Islet precursor cell (in vitro differentiated cells): ENCODE measurements at regions not wholly inside any gene's neighbourhood (a gene's known extent, or its start where the extent isn't known, plus 50 kb on each side); places are given as distances from the start of the nearest gene placed in this dataset.
A peak's percentile ranks its signal among the peaks of the same experiment; 100 is the strongest.
"Not testable (repeated sequence)": the region's sequence is repeated elsewhere in the genome, so short reads cannot be mapped to it uniquely, and the experiment has no call there.

Experiments used
- DNase-seq: peaks from one replicate; pipeline ENCODE4 v3.0.0-alpha.2; 2018

DNA sequence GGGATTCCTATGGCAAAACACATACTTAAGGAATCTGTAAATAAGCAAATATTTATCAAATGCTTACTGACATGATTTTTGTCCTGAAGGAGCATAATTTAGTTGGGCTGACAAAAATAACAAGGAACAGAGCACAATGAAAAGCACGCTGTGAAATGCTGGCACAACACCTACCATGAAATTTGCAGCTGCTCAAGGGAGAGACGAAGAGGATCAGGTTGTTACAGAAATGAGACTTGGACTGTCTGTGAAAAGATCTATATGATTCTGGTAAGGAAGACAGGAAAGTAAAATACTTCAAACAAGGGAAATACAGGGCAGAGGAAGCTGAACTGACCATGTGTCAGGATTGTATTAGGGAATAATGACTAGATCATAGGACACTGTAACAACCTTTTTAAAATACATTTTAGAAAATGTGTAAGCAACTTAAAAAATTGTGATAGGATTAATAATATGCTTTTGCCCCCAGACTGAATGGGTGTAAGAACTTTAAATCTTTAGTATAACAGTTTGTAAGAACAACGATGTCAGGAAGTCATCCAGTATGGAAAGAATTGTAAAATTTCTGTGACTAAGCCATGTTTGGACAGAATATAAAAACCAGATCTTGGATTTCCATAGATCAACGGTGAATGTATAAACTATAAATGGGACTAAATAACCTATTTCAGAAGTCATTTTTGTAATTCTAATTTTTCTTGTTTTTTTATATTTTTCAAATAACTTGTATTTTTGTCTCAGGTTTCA is 1556.0 kb downstream of the EFNB2 start:
- no peak for DNase-seq

DNA sequence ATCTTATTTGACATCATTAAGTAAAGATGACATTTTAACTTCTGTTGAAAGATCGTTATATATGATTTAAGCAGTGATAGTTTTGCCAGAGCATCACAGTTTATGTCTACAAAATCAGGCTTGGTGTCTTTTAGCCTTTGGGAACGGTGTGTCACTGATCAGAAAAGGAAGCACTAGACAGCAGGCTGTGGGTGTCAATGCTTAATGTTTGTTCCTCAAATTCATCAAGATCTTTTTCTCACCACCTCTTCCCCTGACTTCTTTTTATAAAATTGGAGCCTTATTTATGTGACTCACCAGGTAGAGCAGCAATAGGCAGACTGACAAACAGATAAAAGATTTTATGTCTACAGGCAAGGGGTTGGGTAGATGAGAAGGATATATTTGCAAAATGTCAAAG is 1558.5 kb downstream of the EFNB2 start:
- DNase-seq, result no peak

DNA sequence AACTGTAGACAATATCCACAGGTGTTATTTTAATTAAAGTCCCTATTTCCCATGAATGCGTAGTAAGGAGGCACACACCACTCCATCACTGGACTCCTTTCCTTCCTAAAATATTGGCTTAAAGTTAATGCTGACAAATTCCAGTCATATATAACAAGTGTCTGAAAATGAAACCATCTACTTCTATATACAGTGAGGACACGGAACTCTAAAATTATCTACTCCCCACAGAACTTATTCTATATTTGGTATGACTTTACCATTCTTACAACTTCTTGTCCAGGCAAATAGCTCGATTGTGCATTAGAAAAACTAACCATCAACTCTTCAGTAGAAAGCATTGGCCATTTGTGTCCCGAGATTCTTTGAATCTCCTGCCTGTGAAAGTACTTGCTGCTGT is 1560.2 kb downstream of the EFNB2 start:
- DNase-seq, result no peak

DNA sequence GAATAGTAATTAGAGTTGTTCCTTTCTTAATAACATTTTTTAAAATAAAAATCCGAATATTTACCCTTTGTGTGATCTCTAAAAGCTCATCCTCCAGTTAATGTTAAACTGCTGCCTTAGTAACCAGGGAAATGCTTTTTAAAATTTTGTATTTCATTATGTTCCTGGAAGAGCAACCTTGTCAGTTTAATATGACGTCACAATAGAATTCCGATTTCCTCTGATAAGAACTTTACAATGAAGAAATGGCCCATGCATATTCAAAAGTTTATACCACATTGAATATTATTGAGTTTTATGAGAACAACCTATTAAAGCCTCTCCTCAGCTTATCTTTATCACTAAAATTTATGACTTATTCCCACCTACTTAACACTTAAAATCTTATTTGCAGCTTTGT is 1566.6 kb downstream of the EFNB2 start:
- DNase-seq, result no peak

DNA sequence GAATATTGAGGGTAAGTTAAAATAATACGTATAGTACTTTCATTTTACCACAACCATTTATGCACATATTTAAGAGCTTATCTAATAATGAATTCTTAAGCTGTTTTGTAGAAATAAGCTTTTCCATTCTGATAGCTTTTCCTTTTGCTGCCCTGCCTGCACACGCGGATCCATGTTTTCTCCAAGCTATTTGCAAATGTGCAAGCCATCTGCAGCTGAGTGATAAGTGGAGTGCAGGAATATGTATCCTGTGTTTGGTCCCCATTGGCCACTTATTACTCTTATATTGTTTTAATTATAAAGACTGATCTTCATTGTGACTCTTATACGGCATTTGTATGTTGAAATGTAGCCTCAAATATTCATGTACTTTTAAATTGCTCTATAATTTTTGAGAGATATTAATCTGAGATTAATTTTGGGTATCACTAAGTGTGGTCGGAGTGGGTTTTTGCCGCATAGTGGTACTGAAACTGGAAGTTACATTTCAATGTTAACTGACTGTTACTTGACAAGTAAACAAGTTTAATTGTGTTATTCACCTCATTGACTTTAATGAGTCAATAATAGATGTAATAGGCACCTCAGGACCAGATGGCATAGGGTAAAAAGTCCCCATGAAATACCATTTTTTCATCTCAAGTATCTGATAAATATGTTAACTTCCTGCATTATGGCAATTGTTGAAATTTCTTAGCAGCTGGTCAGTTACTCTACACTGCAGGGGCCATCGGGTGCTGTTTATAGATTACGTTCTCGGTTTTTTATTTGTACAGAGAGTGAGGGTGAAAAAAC is 1567.4 kb downstream of the EFNB2 start:
- no peak for DNase-seq

DNA sequence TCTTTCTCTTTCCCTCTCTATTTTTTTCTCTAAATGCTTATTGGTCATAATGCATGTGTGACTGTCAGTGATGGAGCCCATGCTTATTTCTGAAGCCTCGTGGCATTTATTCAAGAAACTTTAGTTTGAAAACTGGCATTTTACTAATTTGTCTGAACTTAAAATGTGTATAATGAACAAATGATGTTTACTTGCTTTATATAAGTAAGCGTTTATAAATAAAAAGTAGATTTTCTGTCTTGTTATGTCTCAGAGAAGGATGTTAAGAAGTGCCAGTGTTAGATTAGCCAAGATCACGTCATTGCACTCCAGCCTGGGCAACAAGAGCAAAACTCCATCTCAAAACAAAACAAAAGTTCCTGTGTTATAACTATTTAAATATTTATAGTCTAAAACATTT is 1568.1 kb downstream of the EFNB2 start:
- no peak for DNase-seq

DNA sequence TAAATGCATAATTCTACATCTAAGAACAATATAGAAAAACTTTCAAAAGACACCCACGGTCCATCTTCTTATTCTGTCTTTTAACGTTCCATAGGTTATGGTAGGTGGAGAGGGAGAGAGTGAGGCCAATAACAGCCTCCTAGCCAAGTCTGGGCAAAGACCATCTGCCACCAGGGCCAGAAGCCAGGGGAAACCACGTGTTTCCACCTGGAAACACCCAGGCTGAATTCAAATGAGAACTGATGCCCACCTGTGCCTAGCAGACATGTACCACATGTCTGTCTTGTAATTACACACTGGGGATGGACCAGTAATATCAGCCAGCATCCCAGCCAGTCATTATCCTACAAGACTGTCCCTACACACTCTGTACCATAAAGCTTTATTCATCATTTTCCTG is 1573.1 kb downstream of the EFNB2 start:
- no peak for DNase-seq

DNA sequence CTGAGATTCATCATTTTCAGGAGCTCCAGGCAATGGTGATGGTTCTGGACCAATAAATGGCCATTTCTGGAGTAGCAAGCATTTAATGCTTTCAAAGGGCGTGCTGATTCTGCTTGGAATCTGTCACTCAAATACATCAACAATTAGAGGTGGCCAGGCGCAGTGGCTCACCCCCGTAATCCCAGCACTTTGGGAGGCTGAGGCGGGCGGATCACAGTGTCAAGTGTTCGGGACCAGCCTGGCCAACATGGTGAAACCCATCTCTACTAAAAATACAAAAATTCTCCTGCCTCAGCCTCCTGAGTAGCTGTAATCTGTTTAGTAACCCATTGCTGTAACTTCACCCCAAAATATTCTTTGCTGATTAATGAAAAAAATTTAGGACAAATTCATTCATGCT is 1574.2 kb downstream of the EFNB2 start:
- no peak for DNase-seq

DNA sequence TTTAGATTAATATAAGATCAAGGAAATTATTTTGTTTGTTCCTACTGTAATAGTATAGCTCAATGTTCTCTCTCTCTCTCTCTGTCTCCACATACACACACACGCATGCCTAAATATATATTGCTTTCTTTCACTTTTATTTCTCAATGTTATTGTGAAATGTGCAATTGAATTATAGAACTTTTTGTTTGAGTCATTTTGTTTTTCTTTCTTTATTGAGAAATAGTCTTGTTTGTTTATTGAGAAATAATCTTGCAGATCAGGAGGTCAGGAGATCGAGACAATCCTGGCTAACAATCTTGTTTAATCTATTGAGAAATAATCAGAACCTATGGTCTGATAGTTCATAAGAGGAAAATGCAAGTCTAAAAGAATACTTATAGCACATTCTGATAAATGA is 1581.3 kb downstream of the EFNB2 start:
- no peak for DNase-seq

DNA sequence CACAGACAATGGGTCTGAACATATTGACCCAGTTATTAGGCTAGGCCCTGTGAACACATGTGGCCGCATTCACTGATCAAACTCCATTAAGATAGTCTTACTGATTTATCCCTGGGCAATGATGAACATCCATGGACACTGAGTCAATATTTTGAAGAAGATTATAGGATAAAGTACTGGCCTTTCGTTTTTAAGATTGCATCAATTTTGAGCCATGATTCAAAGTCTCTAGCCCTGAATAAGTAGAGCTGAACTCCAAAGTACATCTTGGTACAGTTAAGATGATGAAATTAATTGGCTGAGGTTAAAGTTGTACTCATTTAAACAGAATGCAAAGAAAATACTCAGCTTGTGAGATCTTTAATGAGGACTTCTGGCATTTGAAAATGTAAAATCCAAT is 1581.9 kb downstream of the EFNB2 start:
- DNase-seq, result no peak

DNA sequence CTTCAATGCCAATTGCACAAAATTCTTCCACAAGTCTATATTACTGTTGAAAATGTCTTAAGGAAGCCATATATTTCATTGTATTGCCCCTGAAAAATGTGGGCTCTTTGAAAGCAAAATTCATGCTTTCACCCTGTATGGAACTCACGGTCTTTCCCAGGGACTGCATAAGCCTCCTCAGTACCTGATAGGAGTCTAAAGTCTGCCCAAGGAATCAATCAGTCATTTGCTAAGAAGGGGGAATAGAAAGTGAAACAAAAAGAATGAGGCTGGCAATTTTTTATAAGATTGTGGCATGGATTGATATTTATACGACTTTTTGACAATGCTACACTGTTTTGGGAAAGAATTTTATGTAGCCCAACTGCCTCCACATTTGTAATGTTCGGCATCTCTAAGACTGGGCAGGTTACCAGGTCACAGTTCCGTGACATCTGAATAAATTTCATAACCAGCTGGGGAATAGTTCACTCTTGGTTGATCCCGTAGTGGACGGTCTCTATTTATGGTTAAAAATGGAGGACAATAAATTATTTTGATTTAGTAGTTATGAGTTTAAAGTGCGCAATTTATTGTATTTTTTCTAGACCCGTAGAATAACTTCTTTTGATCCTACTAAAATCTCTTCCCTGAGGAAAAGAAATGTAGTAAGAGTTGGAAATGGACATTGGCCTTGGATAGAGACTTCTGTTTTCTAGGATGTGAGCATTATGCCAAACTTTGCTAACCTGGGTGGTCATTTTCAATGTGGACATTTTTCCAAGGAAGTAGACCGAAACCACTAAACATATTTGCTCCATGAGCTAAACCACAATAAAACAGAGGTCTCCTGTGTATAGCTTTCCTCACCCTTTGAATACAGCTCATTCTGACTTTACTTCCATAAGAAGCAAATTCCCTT is 1585.4 kb downstream of the EFNB2 start:
- no peak for DNase-seq

DNA sequence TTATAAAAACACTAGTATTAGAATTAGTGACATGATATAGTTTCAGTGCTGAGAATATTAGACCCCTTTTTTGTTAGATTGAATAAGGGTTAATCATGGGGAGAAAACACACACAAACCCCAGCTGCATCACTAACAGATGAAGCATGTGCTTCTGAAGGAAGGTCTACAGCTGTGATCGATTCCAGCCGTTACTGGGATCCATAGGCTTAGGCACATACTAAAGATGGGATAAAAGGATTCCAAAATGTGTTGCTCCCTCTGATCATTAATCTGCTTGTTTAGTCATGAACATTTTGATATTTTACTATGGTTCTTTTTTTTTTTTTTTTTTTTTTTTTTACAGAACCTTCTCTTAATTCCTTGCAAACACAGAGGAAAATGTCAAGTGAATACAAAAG is 1591.3 kb downstream of the EFNB2 start:
- DNase-seq, result no peak

DNA sequence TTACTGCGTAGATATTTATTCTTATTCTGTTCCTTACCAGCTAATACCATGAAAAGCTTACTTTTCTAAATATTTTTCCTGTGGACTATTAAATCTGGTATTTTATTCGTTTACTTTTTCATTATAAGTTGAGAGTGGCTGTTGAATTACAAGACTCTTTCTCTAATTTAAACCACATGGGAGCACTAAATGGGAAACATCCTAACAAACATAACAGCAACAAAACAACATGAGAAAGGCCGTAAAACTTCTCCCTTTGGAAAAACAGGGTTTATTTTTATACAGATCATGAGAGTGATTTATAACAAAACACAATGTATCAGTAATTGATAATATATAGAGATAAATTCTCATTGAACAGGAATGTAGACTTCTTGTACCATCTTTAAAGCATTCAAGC is 1592.1 kb downstream of the EFNB2 start:
- DNase-seq, result no peak

DNA sequence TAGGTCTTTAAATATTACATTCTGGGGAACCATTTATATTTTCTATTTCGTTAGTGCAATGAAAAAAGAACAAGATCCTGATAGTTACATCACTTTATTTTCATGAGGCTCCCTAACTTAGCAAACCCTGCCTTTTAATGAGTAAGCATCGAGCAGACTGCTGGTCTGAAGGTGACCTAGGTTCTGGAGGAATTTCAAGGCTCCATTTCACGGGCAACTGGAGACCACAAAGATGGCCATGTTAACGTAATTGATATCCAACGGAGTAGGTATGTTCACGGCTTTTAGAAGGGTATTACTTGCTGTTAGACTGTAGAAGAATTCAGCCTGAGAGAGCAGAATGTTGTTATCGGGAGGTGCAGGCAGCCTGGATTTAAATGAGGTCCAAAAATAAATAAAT is 1597.6 kb downstream of the EFNB2 start:
- no peak for DNase-seq

DNA sequence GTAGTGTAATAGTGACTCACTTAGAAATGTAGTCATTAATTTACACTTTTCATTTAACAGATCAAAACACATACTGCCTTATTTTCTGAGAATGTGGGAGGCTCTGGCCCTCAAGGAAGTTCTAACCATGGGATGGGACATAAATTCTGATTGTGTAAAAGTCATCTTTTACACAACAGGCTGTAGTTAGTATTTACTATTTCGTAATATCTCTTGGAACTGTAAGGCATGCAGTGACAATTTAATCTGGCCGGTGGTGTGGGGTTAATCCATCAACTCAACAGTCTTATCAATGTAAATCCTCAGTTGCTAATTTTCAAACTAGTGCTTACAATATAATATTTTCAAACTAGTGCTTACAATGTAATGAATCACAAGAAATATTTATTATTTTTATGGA is 1599.2 kb downstream of the EFNB2 start:
- DNase-seq, result no peak

DNA sequence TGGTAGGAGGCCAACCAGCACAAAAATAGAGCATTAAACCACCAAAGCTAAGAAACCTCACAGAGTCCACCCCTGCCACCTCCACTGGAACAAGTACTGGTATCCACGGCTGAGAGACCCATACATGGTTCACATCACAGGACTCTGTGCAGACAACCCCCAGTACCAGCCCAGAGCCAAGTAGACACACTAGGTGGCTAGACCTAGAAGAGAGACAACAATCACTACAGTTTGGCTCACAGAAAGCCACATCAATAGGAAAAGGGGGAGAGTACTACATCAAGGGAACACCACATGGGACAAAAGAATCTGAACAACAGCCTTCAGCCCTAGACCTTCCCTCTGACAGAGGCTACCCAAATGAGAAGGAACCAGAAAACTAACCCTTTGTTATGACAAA is 1614.9 kb downstream of the EFNB2 start:
- DNase-seq, result not testable (repeated sequence)

DNA sequence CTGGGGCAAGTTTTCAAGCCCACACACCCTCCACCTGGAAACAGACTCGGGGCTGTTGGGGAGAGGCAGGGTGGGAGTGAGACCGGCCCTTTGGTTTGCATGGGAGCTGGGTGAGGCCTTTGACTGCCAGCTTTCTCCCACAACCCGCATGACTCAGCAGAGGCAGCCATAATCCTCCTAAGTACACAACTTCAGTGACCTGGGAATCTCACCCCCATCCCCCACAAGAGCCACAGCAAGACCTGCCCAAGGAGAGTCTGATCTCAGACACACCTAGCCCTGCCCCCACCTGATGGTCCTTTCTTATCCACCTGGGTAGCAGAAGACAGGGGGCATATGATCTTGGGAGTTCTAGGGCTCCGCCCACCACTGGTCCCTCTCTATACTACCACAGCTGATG is 1615.4 kb downstream of the EFNB2 start:
- no peak for DNase-seq

DNA sequence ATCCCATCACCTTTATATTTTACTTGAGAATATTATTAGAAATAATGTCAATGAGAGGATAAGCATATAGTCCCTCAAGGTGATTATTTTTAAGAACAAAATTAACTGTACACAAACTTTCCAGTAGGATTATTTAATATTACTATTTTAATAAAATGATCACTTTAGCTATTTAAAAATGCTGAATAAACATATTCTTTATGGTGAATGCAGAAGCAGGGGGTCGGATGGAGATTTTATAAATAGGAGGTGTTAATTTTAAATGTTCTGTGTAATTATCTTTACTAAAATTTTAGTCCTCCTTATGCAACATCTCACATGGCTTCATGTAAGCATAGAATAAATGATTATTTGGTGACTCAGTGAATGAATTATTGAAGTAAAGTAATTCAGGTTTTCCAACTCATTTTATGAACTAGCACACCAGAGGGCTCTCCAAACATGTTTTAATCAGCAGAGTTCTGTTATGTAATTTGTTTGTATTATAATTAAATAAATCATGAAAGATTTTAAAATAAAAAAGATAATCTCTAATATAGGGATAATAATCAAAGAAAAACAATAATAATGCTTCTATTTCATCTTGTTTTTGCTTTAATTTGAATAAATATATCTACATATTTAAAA is 1635.2 kb downstream of the EFNB2 start:
- DNase-seq, result no peak

DNA sequence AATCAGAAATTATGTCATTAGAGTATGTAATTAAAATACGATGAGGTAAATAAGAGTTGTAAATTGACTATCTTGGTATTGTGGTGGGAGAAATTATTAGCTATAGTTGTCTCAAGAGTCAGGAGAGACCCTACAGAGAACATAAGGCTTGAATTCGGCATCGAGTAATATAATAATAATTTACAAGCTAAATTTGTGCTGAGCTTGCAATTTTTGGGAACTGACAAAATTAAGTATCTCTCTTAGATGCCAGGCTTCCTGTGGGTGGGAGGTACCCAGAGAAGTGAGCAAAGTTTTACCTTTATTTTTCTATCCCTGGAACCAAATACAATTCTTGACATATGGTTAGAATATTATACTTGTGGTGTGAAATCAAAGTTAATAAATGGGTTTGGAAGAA is 1637.0 kb downstream of the EFNB2 start:
- no peak for DNase-seq

DNA sequence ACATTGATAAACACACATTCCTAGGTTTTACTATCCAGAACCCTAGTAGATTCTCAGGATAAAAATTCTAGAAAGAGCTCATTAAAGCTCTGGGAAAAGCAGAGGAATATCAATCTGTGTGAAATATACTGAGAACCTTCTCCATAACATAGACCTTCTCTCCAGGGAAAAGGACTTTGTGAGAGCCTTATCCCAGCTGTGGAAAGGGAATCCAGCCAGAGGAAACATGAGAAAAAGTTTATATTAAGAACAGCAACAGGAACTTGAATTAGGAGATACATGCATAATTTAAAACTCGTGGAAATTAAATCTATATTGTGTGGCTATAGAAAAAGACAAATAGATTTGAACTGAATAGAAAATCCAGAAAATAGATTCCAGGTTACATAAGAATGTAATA is 1639.9 kb downstream of the EFNB2 start:
- DNase-seq, result no peak

DNA sequence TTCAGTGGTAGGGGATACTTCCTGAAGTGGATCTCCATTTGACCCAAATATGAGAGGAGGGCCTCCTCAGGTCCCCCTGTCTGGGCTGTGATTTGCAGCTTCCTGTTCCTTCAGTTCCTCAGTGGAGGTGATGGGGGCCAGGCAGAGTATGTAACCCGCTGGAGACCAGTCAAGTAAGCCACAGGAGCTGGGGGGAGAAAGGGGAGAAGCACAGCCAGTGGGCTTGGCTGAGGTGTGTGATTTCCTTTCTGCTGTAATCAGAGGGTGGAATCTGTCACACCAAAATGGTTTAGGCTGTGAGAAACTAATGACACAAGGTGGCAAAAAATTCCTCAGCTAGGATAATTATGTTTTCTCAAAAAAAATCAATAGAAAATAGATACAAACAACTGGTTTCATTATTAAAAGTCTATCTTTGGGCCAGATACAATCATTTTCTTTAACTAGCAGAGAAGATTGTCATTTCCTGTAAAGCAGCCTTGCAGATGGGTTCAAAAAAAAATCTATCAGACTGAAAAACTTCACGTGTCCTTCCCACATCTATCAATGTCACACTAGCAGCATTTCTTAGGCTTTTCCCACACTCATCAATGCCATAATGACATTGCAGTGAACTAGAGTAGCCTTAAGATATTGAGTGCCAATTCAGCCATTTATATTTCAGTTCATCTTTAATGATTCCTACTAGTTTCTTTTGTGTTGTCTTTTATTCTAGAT is 1660.3 kb downstream of the EFNB2 start:
- no peak for DNase-seq

DNA sequence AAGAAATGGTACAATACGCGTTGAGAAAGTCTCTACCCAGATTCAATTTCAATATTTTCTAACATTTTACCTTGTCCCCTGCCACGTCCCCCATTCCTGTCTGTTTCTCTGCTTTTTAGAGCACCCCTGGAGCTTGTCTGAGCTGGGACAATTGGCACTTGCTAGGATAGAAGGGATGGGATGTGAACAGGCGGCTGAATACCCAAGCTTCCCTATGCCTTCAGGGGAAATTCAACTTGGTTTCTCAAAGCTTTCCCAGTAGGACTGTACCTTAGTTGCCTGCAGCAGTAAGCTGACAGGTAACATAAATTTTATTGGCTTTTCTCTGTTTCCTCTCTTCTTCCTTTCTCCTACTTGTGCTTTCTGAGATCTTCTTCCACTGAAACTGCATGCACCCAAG is 1663.3 kb downstream of the EFNB2 start:
- DNase-seq, result peak; percentile 65
